HCT116 (cell line): ENCODE measurements at regions not wholly inside any gene's neighbourhood (a gene's known extent, or its start where the extent isn't known, plus 50 kb on each side); places are given as distances from the start of the nearest gene placed in this dataset.

Source experiments
- ATAC-seq: fragments of 200-7000 bp; cut with Tn5 transposase; 2 replicates; pipeline ENCODE4 v1.9.1; 2020; ENCODE audit warnings: mild to moderate bottlenecking, moderate library complexity
- BruUV-seq: library from RNA; stranded (reverse); fragments of 400-500 nt; replicated peaks from 2 replicates; lab custom pipeline; 2021; lab: Mats Ljungman, UMichigan
- CTCF ChIA-PET: fragments of 300-600 bp; sonication (Branson Sonifier 250); formaldehyde crosslinking; loops from one replicate; lab custom pipeline; 2021; ENCODE audit warnings: antibody characterized with exemption; lab: Charles Lee
- POLR2A ChIA-PET: fragments of 300-600, 350-600 bp; sonication (Branson Sonifier 250); formaldehyde crosslinking; loops from one replicate; lab custom pipeline; 2021; ENCODE audit warnings: antibody characterized with exemption; lab: Charles Lee
- RAD21 ChIA-PET, 2 experiments: fragments of 300-600 bp; sonication (Branson Sonifier 250); formaldehyde crosslinking; loops; one replicate each; lab custom pipeline; 2023; ENCODE audit warnings: low total read pairs in 2 of 2; ENCODE audit not compliant: uncharacterized antibody in 2 of 2, unreplicated experiment in 2 of 2, low non-redundant PET in 1 of 2; lab: Charles Lee
- DNase-seq: peaks from one replicate; pipeline ENCODE4 v3.0.0-alpha.2; 2010; ENCODE audit warnings: low read depth, low spot score
- H2AFZ ChIP-seq: fragments of 200-600 bp; shearing (Covaris generic), sonication (generic); 2 replicates; pipeline ENCODE4 v1.6.1; 2017; ENCODE audit warnings: low read depth, mixed run types, mixed read lengths, antibody characterized with exemption, low read length; ENCODE audit not compliant: poor library complexity, severe bottlenecking
- H3K27ac ChIP-seq: 2 replicates; pipeline ENCODE4 v1.5.1; 2012; ENCODE audit warnings: low read depth, low read length
- H3K27me3 ChIP-seq: fragments of 200-600 bp; sonication (generic); 2 replicates; pipeline ENCODE4 v1.6.1; 2016; ENCODE audit warnings: mixed run types, low read length, mixed read lengths; ENCODE audit not compliant: insufficient read depth
- H3K36me3 ChIP-seq, 2 experiments: fragments of 200-500 bp in 1 of 2; fragments of 200-600 bp in 1 of 2; sonication (Bioruptor generic) in 1 of 2; sonication (generic) in 1 of 2; 2 replicates each; pipeline versions ENCODE4 v1.5.1 to v1.6.1; 2014 to 2016; ENCODE audit warnings: low read length in 2 of 2, inconsistent platforms in 1 of 2, mixed read lengths in 1 of 2, mixed run types in 1 of 2; ENCODE audit not compliant: insufficient read depth in 2 of 2, control insufficient read depth in 1 of 2
- H3K4me1 ChIP-seq, 2 experiments: fragments of 200-600 bp in 1 of 2; sonication (generic) in 1 of 2; 2 replicates each; pipeline versions ENCODE4 v1.5.1 to v1.6.1; 2012 to 2017; ENCODE audit warnings: low read length in 2 of 2, inconsistent platforms in 1 of 2, mild to moderate bottlenecking in 1 of 2, mixed read lengths in 1 of 2, mixed run types in 1 of 2, moderate library complexity in 1 of 2; ENCODE audit not compliant: insufficient read depth in 2 of 2, control insufficient read depth in 1 of 2
- H3K4me2 ChIP-seq: fragments of 200-600 bp; sonication (generic); 2 replicates; pipeline ENCODE4 v1.6.1; 2017; ENCODE audit warnings: mixed run types, low read length, mixed read lengths
- H3K4me3 ChIP-seq, 2 experiments: fragments of 200-600 bp in 1 of 2; sonication (generic) in 1 of 2; replicated peaks in 1 of 2; 2 replicates each; pipeline ENCODE4 v1.5.1; 2011 to 2016; ENCODE audit warnings: low read length in 2 of 2, control low read depth in 1 of 2, low read depth in 1 of 2, mild to moderate bottlenecking in 1 of 2, mixed read lengths in 1 of 2, mixed run types in 1 of 2
- H3K79me2 ChIP-seq: fragments of 200-600 bp; sonication (generic); 2 replicates; pipeline ENCODE4 v1.6.1; 2017; ENCODE audit warnings: mild to moderate bottlenecking, mixed run types, low read length, moderate library complexity, mixed read lengths; ENCODE audit not compliant: insufficient read depth
- H3K9ac ChIP-seq: fragments of 200-600 bp; sonication (generic); 2 replicates; pipeline ENCODE4 v1.6.1; 2016; ENCODE audit warnings: low read length, mixed read lengths
- H3K9me2 ChIP-seq: fragments of 200-600 bp; sonication (generic), shearing (Covaris generic); 2 replicates; pipeline ENCODE4 v1.6.1; 2017; ENCODE audit warnings: mixed run types, mild to moderate bottlenecking, moderate library complexity; ENCODE audit not compliant: insufficient read depth
- H3K9me3 ChIP-seq, 2 experiments: fragments of 200-500 bp in 1 of 2; fragments of 200-600 bp in 1 of 2; sonication (Bioruptor generic) in 1 of 2; sonication (generic) in 1 of 2; 2 replicates each; pipeline ENCODE4 v1.6.1; 2014 to 2017; ENCODE audit warnings: low read length in 2 of 2, mixed read lengths in 2 of 2, inconsistent platforms in 1 of 2, low read depth in 1 of 2, mild to moderate bottlenecking in 1 of 2, mixed run types in 1 of 2, moderate library complexity in 1 of 2; ENCODE audit not compliant: control insufficient read depth in 1 of 2, insufficient read depth in 1 of 2
- H4K20me1 ChIP-seq: fragments of 200-600 bp; sonication (generic), shearing (Covaris generic); 2 replicates; pipeline ENCODE4 v1.6.1; 2017; ENCODE audit warnings: mixed run types, mild to moderate bottlenecking, moderate library complexity; ENCODE audit not compliant: insufficient read depth
- CEBPB ChIP-seq: IDR thresholded peaks from 2 replicates; pipeline ENCODE4 v1.6.1; 2012; ENCODE audit warnings: low read depth
- EGR1 ChIP-seq: IDR thresholded peaks from 2 replicates; pipeline ENCODE4 v1.6.1; 2012; ENCODE audit warnings: low read depth
- ELF1 ChIP-seq: IDR thresholded peaks from 2 replicates; pipeline ENCODE4 v1.6.1; 2012; ENCODE audit warnings: low read depth, borderline replicate concordance
- EZH2 ChIP-seq: fragments of 200-600 bp; sonication (generic); IDR thresholded peaks from 2 replicates; pipeline ENCODE4 v1.6.1; 2017; ENCODE audit warnings: antibody characterized with exemption, mixed run types
- EZH2phosphoT487 ChIP-seq: fragments of 200-600 bp; IDR thresholded peaks from 2 replicates; pipeline ENCODE4 v1.6.1; 2018; ENCODE audit warnings: antibody characterized with exemption, borderline replicate concordance
- FOSL1 ChIP-seq: IDR thresholded peaks from 2 replicates; pipeline ENCODE4 v1.6.1; 2012; ENCODE audit warnings: low read depth
- JUND ChIP-seq: IDR thresholded peaks from 2 replicates; pipeline ENCODE4 v1.6.1; 2012
- POLR2A ChIP-seq: IDR thresholded peaks from 2 replicates; pipeline ENCODE4 v1.7.0; 2011; ENCODE audit warnings: borderline replicate concordance; ENCODE audit not compliant: insufficient read depth, insufficient read length; ENCODE audit errors: extremely low read depth
- RAD21 ChIP-seq: IDR thresholded peaks from 2 replicates; pipeline ENCODE4 v1.6.1; 2012; ENCODE audit warnings: low read depth, mild to moderate bottlenecking
- REST ChIP-seq: IDR thresholded peaks from 2 replicates; pipeline ENCODE4 v1.6.1; 2012; ENCODE audit warnings: low read depth
- SP1 ChIP-seq: IDR thresholded peaks from 2 replicates; pipeline ENCODE4 v1.6.1; 2012; ENCODE audit warnings: low read depth
- SRF ChIP-seq: IDR thresholded peaks from 2 replicates; pipeline ENCODE4 v1.6.1; 2012; ENCODE audit warnings: low read depth
- TCF7L2 ChIP-seq: IDR thresholded peaks from 2 replicates; pipeline ENCODE4 v1.7.0; 2011; ENCODE audit warnings: borderline replicate concordance, inconsistent platforms; ENCODE audit not compliant: insufficient read depth, insufficient read length; ENCODE audit errors: extremely low read depth
- YY1 ChIP-seq: IDR thresholded peaks from 2 replicates; pipeline ENCODE4 v1.6.1; 2011; ENCODE audit warnings: low read length, low read depth, moderate library complexity, mild to moderate bottlenecking; ENCODE audit not compliant: insufficient replicate concordance; ENCODE audit errors: extremely low read depth
- ZFX ChIP-seq: fragments of 450-650 bp; IDR thresholded peaks from 2 replicates; pipeline ENCODE4 v1.6.1; 2017
- intact Hi-C: fragments of 100-400 bp; cut with micrococcal nuclease; formaldehyde crosslinking; loops from 2 replicates; pipeline ENCODE4 v1.10.0; 2022
- TF ChIP-seq, protein P1 (sequence below): IDR thresholded peaks from 2 replicates; pipeline ENCODE4 v1.6.1; 2012
- TF ChIP-seq, protein P2 (sequence below), 3 experiments: fragments of 200-600 bp in 1 of 3; sonication (generic) in 1 of 3; IDR thresholded peaks in 2 of 3; conservative IDR thresholded peaks in 1 of 3; 2 replicates each; pipeline ENCODE4 v1.5.1; 2012 to 2017; ENCODE audit warnings: low read depth in 2 of 3, low read length in 2 of 3, antibody characterized with exemption in 1 of 3, borderline replicate concordance in 1 of 3, control low read depth in 1 of 3, mild to moderate bottlenecking in 1 of 3, mixed read lengths in 1 of 3, mixed run types in 1 of 3, moderate library complexity in 1 of 3; ENCODE audit not compliant: insufficient read depth in 1 of 3
- TF ChIP-seq, protein P3 (sequence below): IDR thresholded peaks from 2 replicates; pipeline ENCODE4 v1.6.1; 2011; ENCODE audit warnings: mild to moderate bottlenecking, low read length, moderate library complexity; ENCODE audit not compliant: insufficient replicate concordance; ENCODE audit errors: extremely low read depth

- H3K79me2 ChIP-seq, result no peaks in the 10 kb centered on the region
- no TSS peak for BruUV-seq
- TF ChIP-seq CEBPB, result no peak
- TF ChIP-seq, protein P1, sequence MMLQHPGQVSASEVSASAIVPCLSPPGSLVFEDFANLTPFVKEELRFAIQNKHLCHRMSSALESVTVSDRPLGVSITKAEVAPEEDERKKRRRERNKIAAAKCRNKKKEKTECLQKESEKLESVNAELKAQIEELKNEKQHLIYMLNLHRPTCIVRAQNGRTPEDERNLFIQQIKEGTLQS, result no peak
- TF ChIP-seq TCF7L2, result no peak
- TF ChIP-seq JUND, result no peak
- TF ChIP-seq, protein P2, sequence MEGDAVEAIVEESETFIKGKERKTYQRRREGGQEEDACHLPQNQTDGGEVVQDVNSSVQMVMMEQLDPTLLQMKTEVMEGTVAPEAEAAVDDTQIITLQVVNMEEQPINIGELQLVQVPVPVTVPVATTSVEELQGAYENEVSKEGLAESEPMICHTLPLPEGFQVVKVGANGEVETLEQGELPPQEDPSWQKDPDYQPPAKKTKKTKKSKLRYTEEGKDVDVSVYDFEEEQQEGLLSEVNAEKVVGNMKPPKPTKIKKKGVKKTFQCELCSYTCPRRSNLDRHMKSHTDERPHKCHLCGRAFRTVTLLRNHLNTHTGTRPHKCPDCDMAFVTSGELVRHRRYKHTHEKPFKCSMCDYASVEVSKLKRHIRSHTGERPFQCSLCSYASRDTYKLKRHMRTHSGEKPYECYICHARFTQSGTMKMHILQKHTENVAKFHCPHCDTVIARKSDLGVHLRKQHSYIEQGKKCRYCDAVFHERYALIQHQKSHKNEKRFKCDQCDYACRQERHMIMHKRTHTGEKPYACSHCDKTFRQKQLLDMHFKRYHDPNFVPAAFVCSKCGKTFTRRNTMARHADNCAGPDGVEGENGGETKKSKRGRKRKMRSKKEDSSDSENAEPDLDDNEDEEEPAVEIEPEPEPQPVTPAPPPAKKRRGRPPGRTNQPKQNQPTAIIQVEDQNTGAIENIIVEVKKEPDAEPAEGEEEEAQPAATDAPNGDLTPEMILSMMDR (IDR thresholded peaks at IDR 0.05 in 2 of 3, conservative IDR thresholded peaks at IDR 0.05 in 1 of 3; ENCODE audit: borderline replicate concordance in 1 of 3, insufficient read depth in 1 of 3, low read depth in 2 of 3, low read length in 2 of 3), result no peak
- TF ChIP-seq REST, result no peak
- TF ChIP-seq, protein P3, sequence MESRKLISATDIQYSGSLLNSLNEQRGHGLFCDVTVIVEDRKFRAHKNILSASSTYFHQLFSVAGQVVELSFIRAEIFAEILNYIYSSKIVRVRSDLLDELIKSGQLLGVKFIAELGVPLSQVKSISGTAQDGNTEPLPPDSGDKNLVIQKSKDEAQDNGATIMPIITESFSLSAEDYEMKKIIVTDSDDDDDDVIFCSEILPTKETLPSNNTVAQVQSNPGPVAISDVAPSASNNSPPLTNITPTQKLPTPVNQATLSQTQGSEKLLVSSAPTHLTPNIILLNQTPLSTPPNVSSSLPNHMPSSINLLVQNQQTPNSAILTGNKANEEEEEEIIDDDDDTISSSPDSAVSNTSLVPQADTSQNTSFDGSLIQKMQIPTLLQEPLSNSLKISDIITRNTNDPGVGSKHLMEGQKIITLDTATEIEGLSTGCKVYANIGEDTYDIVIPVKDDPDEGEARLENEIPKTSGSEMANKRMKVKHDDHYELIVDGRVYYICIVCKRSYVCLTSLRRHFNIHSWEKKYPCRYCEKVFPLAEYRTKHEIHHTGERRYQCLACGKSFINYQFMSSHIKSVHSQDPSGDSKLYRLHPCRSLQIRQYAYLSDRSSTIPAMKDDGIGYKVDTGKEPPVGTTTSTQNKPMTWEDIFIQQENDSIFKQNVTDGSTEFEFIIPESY, result no peak
- no peak for TF ChIP-seq POLR2A
- TF ChIP-seq YY1, result no peak
- no peak for TF ChIP-seq FOSL1
- TF ChIP-seq ZFX, result no peak
- TF ChIP-seq SP1, result no peak
- TF ChIP-seq EZH2, result no peak
- TF ChIP-seq SRF, result no peak
- TF ChIP-seq ELF1, result no peak
- no peak for TF ChIP-seq EGR1
- no peak for TF ChIP-seq RAD21
- TF ChIP-seq EZH2phosphoT487, result no peak
- no peaks in the 10 kb centered on the region for H3K36me3 ChIP-seq
- RAD21 ChIA-PET, result no interaction called here
- CTCF ChIA-PET, result no interaction called here
- intact Hi-C loops, result no loop called here
- H3K4me3 ChIP-seq, result no peak overlapping the region
- H3K4me1 ChIP-seq, result no peaks in the 10 kb centered on the region
- H3K4me2 ChIP-seq, result no peak overlapping the region
- DNase-seq (no peak), ATAC-seq (no peak)
- no peak overlapping the region for H2AFZ ChIP-seq
- POLR2A ChIA-PET, result no interaction called here
- H3K9me3 ChIP-seq, result peaks cover 4 to 23% of the 10 kb centered on the region in 2 experiments; a peak in 2 of 4 replicates
- no peak overlapping the region for H3K9ac ChIP-seq
- no peaks in the 10 kb centered on the region for H3K27me3 ChIP-seq
- H3K9me2 ChIP-seq, result no peaks in the 10 kb centered on the region
- no peak overlapping the region for H3K27ac ChIP-seq
- H4K20me1 ChIP-seq, result no peaks in the 10 kb centered on the region
Observed at GRCh38 chr3:74210739-74211138, 403.7 kb downstream of the CNTN3 start.
